ENCODE measurements at regions not wholly inside any gene's neighbourhood (a gene's known extent, or its start where the extent isn't known, plus 50 kb on each side); places are given as distances from the start of the nearest gene placed in this dataset.

GRCh38 chr21:28083350-28083749 is 909.3 kb downstream of the LTN1 start:
- no TSS peak for BruUV-seq (replicated peaks)
- no peaks in the 10 kb centered on the region for H3K27me3 Mint-ChIP-seq (ENCODE audit: insufficient read depth, unreplicated experiment)
- H3K27ac Mint-ChIP-seq (ENCODE audit: low read depth, unreplicated experiment), result no peak overlapping the region
- TF ChIP-seq CTCF (IDR thresholded peaks at IDR 0.05; ENCODE audit: unreplicated experiment), result no peak
- H3K36me3 Mint-ChIP-seq (ENCODE audit: insufficient read depth, unreplicated experiment), result no peaks in the 10 kb centered on the region
- ChIA-PET CTCF (interaction anchor here (1.3 kb wide), 1 partner anchor 8 kb away, joined by 3 read pairs; no protein-coding TSS in a partner anchor), POLR2A (interaction anchor here (0.6 kb wide), 1 partner anchor 34 kb away, joined by 3 read pairs; no protein-coding TSS in a partner anchor)
- no peaks in the 10 kb centered on the region for H3K4me1 Mint-ChIP-seq (ENCODE audit: insufficient read depth, unreplicated experiment)
- no peak overlapping the region for H3K4me3 Mint-ChIP-seq (ENCODE audit: unreplicated experiment)
- H3K9me3 Mint-ChIP-seq (ENCODE audit: unreplicated experiment), result peaks cover 8% of the 10 kb centered on the region
- no peak for DNase-seq (ENCODE audit: unreplicated experiment)
- intact Hi-C loops (cut with micrococcal nuclease), result no loop called here

DNA sequence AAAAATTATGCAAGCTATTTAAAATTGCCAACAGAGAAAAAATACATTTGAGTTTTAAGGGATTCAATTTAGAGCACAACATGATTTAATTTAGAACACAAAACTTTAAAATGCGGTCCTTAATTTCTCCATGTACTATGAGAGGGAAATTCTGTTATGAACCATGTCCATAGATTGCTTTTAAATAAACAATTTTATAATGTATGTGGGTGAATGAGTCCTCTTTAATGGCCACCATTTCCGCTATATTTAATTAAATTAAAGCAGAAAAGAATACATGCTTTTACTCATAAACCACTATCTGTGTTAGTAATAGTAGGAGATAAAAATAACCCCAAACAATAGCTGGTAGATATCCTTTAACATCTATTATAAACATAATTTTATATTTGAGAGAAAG is 914.6 kb downstream of the LTN1 start:
- Mint-ChIP-seq H3K4me1 (ENCODE audit: insufficient read depth, unreplicated experiment) (no peaks in the 10 kb centered on the region), H3K27me3 (ENCODE audit: insufficient read depth, unreplicated experiment) (no peaks in the 10 kb centered on the region), H3K9me3 (ENCODE audit: unreplicated experiment) (peaks cover 8% of the 10 kb centered on the region), H3K36me3 (ENCODE audit: insufficient read depth, unreplicated experiment) (no peaks in the 10 kb centered on the region), H3K4me3 (ENCODE audit: unreplicated experiment) (no peak overlapping the region), H3K27ac (ENCODE audit: low read depth, unreplicated experiment) (no peak overlapping the region)
- BruUV-seq (replicated peaks), result no TSS peak
- intact Hi-C loops (cut with micrococcal nuclease), result no loop called here
- TF ChIP-seq CTCF (IDR thresholded peaks at IDR 0.05; ENCODE audit: unreplicated experiment), result no peak
- DNase-seq (ENCODE audit: unreplicated experiment), result no peak
- CTCF ChIA-PET, result no interaction called here
- POLR2A ChIA-PET, result no interaction called here

GRCh38 chr21:28074676-28075075 is 918.0 kb downstream of the LTN1 start:
- no TSS peak for BruUV-seq (replicated peaks)
- DNase-seq (ENCODE audit: unreplicated experiment), result no peak
- Mint-ChIP-seq H3K4me1 (ENCODE audit: insufficient read depth, unreplicated experiment) (no peaks in the 10 kb centered on the region), H3K27me3 (ENCODE audit: insufficient read depth, unreplicated experiment) (no peaks in the 10 kb centered on the region), H3K4me3 (ENCODE audit: unreplicated experiment) (no peak overlapping the region), H3K27ac (ENCODE audit: low read depth, unreplicated experiment) (no peak overlapping the region), H3K36me3 (ENCODE audit: insufficient read depth, unreplicated experiment) (no peaks in the 10 kb centered on the region), H3K9me3 (ENCODE audit: unreplicated experiment) (no peaks in the 10 kb centered on the region)
- POLR2A ChIA-PET, result no interaction called here
- intact Hi-C loops (cut with micrococcal nuclease), result no loop called here
- CTCF ChIA-PET, result interaction anchor here (0.7 kb wide), 1 partner anchor 623 kb away, joined by 3 read pairs; no protein-coding TSS in a partner anchor
- no peak for TF ChIP-seq CTCF (IDR thresholded peaks at IDR 0.05; ENCODE audit: unreplicated experiment)

- Mint-ChIP-seq H3K27ac (ENCODE audit: low read depth, unreplicated experiment) (no peak overlapping the region), H3K36me3 (ENCODE audit: insufficient read depth, unreplicated experiment) (no peaks in the 10 kb centered on the region), H3K27me3 (ENCODE audit: insufficient read depth, unreplicated experiment) (no peaks in the 10 kb centered on the region), H3K9me3 (ENCODE audit: unreplicated experiment) (no peaks in the 10 kb centered on the region), H3K4me1 (ENCODE audit: insufficient read depth, unreplicated experiment) (peaks cover 9% of the 10 kb centered on the region), H3K4me3 (ENCODE audit: unreplicated experiment) (no peak overlapping the region)
- TF ChIP-seq CTCF (IDR thresholded peaks at IDR 0.05; ENCODE audit: unreplicated experiment), result no peak
- POLR2A ChIA-PET, result no interaction called here
- BruUV-seq (replicated peaks), result no TSS peak
- intact Hi-C loops (cut with micrococcal nuclease), result no loop called here
- no peak for DNase-seq (ENCODE audit: unreplicated experiment)
- CTCF ChIA-PET, result interaction anchor here (0.6 to 1.9 kb wide), 3 partner anchors 9 to 673 kb away, joined by 3 to 10 read pairs (median 4); no protein-coding TSS in a partner anchor
These were observed 920.1 kb downstream of the LTN1 start for GRCh38 chr21:28072601-28073000.

Measured in MCF 10A (cell line).